ENCODE measurements at regions not wholly inside any gene's neighbourhood (a gene's known extent, or its start where the extent isn't known, plus 50 kb on each side); places are given as distances from the start of the nearest gene placed in this dataset.
"Not testable (repeated sequence)": the region's sequence is repeated elsewhere in the genome, so short reads cannot be mapped to it uniquely, and the experiment has no call there.

DNA sequence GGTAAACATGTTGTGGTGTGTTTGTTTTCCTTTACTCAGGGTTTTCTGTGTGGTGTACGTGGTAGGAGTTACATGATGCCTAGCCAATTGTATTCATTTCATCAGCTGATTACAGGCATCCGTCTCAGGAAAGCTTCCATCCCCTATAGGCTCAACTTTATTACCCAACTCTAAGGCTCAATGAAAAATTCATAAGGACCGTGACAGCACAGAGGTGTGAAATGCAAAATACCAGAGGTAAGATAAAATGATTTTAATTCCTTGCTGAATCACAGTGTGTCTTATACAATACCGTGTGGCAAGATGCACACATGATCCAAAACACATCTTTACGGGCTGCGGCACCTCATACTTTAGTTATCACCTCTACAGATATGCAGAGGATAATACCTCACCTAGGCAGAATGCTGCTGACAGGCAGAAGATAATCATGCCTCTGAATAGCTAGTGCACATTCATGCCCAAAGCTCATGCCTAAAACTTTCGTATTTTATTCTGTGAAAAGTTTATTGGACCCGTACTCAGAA is 87.2 kb upstream of the DIO2 start:
- DNase-seq (ENCODE audit: low spot score): no peak

DNA sequence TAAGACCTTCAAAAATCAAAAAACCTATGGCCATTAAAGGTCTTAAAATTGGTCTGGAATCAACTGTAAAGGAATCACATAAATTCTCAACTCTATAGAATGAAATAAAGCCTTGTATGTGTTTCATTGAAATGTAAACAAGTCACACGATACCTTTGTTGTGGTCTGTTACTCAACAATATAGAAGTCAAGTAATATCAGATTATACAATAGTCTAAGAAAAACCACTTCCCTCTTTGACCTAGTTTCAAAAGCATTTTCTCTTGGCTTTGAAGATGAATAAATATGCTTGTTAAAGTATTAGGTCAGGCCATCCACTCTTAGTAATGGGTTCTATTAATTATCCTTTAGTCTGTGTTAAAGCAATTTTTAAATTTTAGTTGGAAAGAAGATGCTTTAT is 79.8 kb upstream of the DIO2 start:
- DNase-seq (ENCODE audit: low spot score): no peak

DNA sequence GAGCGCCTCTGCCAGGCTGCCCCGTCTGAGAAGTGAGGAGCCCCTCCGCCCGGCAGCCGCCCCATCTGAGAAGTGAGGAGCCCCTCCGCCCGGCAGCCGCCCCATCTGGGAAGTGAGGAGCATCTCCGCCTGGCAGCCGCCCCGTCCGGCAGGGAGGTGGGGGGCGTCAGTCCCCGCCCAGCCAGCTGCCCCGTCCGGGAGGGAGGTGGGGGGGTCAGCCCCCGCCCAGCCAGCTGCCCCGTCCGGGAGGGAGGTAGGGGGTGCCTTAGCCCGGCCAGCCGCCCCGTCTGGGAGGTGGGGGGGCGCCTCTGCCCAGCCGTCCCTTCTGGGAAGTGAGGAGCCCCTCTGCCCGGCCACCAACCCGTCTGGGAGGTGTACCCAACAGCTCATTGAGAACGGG is 75.4 kb upstream of the DIO2 start:
- not testable (repeated sequence) for DNase-seq (ENCODE audit: low spot score)

DNA sequence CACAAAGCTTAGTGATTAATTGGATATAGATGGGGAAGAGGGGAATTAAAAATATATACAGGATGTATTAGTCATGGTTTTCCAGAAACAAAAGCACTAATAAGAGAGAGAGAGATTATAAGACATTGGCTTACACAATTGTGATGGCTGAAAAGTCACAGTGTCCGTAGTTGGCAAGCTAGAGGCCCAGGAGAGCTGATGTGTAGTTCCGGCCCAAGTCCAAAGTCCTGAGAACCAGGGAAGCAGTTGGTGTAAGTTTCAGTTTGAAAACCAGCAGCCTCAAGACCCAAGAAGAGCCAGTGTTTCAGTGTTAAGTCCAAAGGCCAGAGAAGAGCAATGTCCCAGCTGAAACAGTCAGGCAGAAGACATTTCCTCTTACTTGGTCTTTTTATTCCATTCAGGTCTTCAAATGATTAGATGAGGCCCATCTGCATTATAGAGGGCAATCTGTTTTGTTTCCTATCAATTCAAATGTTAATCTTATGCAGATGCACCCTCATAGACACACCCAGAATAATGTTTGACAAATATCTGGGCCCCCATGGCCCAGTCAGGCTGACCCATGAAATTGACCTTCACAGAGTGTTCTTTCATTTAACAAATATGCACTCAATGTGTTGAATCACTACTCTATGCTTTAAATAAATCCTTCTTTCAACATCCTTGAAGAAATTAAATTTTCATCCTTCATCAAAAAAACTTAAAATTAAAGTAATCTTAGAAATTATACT is 67.2 kb upstream of the DIO2 start:
- DNase-seq (ENCODE audit: low spot score): peak; percentile 7

DNA sequence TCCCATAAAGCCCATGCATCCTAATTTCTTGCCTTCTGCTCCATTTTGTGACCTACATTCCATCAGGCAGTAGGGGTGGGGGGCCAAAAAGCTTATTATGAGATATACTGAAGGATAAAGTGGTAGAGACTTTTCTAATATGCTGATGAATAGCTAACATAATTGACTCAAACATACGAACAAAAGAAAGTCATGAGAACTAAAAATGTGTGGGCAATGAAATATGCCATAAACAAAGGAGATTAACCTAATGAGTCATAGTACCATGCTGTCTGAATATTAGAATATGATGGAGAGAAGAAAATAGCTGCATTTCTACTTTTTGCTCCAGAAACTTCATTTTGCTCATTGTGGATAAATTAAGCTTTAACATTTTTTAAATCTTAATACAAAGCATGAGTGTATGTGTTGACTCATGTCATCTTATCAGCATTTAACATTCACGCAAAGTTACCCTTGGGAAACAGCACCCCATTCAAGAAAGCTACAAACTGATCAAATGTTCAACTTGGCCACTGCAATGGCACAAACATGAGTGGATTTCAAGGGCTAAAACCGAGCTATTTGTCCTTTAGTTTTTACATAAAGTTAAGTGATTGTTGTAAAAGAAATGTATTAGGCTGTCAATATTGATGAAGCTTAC is 64.0 kb upstream of the DIO2 start:
- DNase-seq (ENCODE audit: low spot score): no peak

DNA sequence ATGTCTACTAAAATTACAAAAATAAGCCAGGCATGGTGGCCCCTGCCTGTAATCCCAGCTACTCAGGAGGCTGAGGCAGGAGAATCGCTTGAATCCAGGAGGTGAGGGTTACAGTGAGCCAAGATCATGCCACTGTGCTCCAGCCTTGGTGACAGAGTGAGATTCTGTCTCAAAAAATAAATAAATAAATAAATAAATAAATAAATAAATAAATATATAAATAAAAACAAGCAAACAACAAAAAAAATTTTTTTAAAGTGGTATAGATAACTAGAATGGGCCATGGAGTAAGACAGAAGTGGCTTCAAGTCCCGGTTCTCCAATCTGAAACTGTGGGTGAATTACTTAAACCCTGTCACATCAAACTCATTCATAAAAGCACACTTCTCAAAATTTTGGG is 63.0 kb upstream of the DIO2 start:
- DNase-seq (ENCODE audit: low spot score): not testable (repeated sequence)

DNA sequence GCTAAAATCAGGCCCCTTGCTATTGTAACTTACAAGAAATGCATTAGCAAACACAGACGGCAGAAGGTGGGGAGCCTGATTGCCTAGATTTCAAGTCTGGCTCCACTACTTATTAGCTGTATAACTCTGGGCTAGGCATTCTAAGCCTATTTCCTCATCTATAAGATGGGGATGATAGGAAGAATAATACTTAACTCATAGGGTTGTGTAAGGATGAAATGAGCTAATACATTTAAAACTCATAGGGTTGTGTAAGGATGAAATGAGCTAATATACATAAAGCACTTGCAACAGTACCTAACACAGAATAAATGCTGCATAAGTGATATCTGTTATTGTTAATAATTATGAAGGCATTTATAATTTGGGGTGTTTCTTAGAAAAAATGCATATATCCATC is 60.1 kb upstream of the DIO2 start:
- no peak for DNase-seq (ENCODE audit: low spot score)

DNA sequence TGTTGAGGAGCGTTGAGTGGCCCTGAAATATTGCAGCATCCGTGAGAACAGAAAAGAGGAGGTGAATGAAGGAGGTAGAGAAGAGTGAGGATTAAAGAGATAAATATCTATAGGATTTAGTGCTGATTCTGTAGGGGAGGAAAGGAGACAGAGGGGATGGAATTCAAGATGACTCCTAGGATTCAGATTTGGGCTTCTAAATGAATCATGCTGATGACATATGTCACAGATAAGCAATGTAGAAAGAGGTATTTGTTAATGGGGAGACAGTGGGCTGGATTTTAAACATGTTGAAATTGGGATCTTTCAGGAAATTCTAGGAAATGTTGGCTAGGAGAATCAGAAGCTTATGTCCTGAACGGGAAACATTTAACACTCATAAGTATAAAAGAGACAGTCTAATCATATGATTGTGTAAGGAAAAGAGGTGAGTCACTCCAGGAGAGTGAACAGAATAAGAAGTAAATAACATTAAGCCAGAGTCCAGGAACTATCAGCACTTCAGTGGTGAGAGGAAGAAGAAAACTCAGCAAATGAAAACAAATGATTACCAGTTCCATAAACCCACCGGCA is 58.1 kb upstream of the DIO2 start:
- DNase-seq (ENCODE audit: low spot score): peak; percentile 5

DNA sequence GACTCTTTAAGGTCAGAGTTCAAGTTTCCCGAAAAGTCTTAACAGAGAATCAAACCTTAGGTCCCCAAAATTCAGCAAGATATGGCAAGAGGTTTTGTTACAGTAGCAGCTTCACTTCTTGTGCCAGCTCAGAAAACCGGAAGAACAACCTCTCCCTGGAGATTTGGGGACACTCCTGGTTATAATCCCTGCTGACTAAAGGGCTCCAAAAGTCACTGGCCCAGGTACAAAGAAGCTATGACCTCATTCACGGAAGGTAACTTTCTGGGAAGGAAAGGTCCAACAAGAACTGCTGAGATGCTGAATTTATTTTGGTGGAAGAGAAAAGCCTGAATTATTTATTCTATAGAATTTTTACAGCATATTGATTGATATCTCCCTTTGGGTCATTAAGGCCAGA is 55.6 kb upstream of the DIO2 start:
- DNase-seq (ENCODE audit: low spot score): no peak

DNA sequence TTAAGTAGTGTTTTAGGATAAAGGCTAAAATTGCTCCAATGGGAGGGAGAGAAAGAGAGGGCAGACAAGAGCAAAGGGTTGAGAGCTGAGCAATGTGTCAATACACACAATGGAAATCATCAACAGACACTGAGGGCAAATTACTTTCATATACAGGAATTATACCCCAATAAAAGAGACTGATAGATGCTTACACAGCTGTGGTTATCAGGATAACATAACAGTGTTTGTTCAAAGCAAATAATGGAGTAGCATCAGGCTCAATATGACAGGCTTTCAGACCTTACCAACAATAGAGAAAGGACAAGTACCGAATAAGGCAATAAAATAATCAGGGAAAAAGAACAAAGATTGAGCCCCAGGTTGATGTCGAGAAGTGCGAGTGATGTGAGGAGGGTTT is 53.4 kb upstream of the DIO2 start:
- DNase-seq (ENCODE audit: low spot score): no peak

Data from AG08396 (cell line).